Fibroblast of lung (primary cell): ENCODE measurements at regions not wholly inside any gene's neighbourhood (a gene's known extent, or its start where the extent isn't known, plus 50 kb on each side); places are given as distances from the start of the nearest gene placed in this dataset.

ENCODE experiments used
- EZH2 ChIP-seq: IDR thresholded peaks from 2 replicates; pipeline ENCODE4 v1.5.1; 2012; ENCODE audit warnings: low read length, control low read depth, mild to moderate bottlenecking; ENCODE audit errors: missing control alignments
- TF ChIP-seq, protein P1 (sequence below), 2 donors: IDR thresholded peaks in 1 of 2; conservative IDR thresholded peaks in 1 of 2; 1 replicate in 1 of 2; 2 replicates in 1 of 2; pipeline ENCODE4 v1.5.1; 2011 to 2012; ENCODE audit warnings: low read length in 2 of 2, control low read depth in 1 of 2, inconsistent platforms in 1 of 2, low read depth in 1 of 2, mild to moderate bottlenecking in 1 of 2

- no peak for TF ChIP-seq EZH2
- TF ChIP-seq, protein P1, sequence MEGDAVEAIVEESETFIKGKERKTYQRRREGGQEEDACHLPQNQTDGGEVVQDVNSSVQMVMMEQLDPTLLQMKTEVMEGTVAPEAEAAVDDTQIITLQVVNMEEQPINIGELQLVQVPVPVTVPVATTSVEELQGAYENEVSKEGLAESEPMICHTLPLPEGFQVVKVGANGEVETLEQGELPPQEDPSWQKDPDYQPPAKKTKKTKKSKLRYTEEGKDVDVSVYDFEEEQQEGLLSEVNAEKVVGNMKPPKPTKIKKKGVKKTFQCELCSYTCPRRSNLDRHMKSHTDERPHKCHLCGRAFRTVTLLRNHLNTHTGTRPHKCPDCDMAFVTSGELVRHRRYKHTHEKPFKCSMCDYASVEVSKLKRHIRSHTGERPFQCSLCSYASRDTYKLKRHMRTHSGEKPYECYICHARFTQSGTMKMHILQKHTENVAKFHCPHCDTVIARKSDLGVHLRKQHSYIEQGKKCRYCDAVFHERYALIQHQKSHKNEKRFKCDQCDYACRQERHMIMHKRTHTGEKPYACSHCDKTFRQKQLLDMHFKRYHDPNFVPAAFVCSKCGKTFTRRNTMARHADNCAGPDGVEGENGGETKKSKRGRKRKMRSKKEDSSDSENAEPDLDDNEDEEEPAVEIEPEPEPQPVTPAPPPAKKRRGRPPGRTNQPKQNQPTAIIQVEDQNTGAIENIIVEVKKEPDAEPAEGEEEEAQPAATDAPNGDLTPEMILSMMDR (conservative IDR thresholded peaks at IDR 0.05 in 1 of 2, IDR thresholded peaks at IDR 0.05 in 1 of 2; ENCODE audit: low read depth in 1 of 2, low read length in 2 of 2), result no peak
Measured at GRCh38 chr4:181967401-181967800, 275.8 kb upstream of the TENM3 start.
